Stimulated activated CD4-positive, alpha-beta T cell treated with anti-CD3 and anti-CD28 coated beads, Interleukin-4, amount 100 ng/mL, for 4 hours (primary cell): ENCODE measurements at regions not wholly inside any gene's neighbourhood (a gene's known extent, or its start where the extent isn't known, plus 50 kb on each side); places are given as distances from the start of the nearest gene placed in this dataset.
"Not testable (repeated sequence)": the region's sequence is repeated elsewhere in the genome, so short reads cannot be mapped to it uniquely, and the experiment has no call there.

ENCODE experiments used
- DNase-seq, 2 experiments: peaks; one replicate each; pipeline ENCODE4 v3.0.0-alpha.2; 2020

DNA sequence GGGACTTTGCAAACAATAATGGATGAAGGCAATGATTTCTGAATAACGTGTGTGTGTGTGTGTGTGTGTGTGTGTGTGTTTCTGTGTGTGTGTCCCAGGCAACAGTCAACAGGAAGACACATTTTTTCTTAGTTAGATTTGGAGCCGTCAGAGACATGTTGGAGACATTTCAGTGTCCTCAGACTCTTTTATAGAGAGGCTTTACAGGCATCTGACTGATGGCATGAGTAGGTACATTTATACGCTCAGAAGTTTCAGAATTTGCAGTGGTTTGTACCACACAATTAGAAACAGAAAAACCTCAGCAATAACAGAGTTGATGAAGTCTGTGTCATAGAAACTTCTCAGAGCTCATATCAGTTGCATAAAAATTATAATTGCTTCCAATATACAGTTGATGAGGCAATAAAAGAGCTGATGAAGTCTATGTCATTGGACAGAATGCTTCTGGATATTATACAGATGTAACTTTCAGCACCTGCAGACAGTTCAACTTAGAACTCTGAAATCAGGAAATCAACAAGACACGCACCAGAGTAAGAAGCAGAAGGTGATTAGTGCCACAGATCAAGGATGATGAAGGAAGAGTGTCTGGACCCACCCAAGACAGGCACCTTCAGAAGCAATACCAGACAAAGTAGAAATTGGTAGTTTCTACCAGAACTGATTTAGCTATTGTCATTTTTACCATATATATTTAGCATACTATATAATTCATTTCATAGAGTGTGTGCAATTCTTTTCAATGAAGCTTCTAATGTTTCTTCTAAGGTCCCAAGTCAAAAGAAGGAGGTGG is 104.5 kb upstream of the LYZL1 start:
- DNase-seq, result no peak

DNA sequence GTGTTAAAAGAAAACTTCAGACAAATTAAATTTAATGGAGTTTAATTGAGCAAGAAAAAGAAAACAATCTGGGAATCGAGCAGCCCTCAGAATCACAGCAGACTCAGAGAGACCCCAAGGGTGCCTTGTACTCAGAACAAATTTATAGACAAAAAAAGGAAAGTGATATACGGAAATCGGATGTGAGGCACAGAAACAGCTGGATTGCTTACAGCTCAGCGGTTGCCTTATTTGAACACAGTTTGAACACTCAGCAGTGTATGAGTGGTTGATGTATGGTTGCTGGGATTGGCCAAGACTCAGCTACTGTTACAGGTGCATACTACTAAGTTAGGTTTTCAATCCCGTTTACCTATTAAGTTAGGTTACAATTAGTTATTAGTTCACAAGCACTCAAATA is 103.8 kb upstream of the LYZL1 start:
- no peak for DNase-seq

DNA sequence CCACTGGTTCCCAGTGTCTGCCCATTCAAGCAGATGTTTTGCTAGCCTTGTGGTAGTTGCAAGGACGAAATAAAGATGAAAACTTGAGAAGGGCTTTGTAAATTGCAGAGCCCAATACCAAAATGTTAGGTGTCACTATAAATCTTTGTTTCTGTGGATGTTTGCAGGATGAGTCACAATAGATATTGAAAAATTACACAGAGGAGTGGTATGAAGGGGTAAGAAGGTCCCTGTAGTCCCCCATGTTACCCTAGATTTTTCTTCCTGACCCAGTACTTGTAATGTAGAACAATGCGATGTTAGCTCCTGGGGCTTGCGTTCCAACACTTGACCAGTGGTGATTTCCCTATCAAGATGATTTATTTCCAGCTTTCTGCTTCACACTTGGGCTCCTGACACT is 102.6 kb upstream of the LYZL1 start:
- no peak for DNase-seq

DNA sequence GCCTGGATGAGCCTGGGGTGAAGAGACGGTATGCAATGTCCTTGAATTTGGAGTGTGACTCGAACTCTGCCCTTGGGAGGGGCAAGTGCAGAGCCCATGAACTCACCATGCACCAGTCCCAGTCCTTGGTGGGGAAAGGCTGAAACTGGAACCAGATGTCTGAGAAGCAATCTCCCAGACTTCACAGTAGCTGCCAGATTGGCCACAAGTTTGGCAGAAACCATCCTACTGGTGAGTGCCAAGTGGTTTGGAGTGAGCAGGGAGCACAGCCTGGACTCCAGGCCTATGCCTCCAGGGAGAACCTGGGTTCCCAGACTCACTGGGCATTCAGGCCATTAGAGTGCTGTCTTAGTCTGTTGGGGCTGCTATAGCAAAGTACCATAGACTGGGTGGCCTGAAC is 99.6 kb upstream of the LYZL1 start:
- DNase-seq, result no peak

DNA sequence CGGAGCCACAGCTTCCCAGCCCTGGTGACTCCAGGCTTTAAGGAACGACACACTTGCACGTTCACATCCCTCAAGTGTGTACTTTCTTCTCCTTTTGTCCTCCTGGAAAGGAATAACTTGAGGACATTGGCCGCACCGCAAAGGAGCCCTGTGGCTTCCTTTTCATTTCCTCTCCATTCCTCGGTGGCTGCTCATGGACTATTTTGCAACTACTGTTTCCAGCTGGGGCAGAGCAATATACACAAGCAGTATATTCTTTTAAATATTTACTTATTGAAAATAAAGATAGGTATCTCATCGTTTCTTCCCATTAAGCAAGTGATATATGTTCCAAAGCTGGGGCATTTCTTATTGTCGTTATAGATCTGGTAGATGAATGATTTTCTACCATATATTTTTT is 97.2 kb upstream of the LYZL1 start:
- no peak for DNase-seq

DNA sequence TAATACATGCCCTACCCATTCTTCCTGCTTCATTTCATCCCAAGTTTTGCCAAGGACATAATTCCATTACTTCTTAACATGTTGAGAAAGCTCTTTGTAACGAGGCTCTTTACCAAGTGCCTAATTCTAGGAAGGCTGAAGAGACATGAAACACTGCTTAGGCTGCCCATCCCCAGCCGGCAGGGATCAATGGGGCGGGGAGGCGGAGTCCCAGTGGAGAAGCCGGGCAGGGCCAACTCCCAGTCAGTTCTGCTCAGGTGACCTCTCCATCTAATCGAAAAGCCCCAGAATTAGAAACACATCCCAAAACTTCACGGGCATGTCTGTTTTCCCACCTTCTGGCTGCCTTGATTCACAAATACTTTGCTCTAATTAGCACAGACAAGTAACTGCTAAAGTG is 89.5 kb upstream of the LYZL1 start:
- no peak for DNase-seq

DNA sequence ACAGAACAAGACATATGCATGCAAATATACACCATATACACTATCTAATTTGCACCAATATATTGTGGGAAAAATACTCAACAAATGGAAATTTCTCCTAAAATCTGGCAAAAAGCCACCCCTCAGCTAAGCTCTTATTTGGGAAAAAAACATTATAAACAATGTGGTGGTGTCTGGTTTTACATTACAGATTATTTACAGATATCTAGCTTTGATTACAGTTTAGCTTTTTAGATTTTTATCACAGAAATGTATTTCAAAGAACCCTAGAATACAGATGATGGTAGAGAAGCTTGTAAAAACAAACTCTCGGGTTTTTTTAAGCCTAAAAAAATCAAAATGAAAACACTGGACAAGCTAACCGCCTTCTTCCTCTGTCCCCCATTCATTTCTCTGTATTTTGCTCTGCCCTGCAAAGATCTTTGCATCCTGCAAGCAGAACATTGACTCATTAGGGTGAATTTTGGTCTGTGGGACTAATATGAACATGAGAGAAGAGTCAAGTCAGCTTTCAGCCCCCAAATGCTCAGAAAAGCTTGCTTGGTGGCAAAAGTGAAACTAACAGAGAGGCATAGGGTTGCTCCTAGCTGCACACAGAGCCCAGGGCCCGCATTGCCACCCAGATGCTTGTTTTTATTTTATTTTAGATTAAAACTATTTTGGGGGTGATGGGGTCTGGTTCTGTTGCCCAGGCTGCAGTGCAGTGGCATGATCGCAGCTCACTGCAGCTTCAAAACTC is 88.8 kb upstream of the LYZL1 start:
- no peak for DNase-seq

DNA sequence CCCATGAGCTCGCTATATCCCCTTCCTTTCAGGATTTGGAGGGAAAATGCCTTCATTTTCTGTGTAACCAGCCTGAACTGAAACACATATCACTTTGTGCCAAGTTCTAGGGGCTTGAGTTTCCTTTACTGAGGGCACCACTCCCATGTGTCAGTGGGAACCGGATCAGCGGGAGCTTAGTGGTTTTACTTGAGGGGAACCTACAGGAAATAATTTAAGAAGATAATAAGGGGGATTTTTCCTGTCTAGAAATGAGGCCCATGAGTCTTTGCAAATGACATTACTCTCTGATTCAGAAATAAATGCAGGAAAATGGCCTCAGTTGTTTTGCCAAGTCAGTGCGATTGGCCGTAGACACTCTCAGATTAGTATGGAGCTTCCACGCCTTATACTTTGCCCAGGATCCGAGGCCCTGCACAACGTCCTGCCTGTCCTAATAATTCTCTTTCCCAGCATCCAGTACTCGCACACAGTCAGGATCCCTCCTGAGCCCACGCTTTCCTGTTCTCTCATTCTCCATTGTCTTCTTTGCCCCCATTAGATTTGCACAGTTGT is 86.4 kb upstream of the LYZL1 start:
- DNase-seq, result no peak

DNA sequence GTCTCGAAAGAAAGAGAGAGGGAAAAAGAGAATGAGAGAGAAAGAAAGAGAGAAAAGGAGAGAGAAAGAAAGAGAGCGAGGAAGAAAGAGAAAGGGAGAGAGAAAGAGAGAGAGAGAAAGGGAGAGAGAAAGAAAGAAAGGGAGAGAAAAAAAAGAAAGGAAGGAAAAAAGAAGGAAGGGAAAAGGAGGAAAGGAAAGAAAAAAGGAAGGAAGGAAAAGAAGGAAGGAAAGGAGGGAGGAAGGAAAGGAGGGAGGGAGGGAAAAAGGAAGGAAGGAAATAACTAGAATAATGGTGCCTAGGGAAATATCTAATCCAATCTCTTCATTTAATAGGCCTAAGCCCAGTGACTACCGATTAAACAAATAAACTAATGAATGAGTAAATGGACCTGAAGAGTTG is 85.4 kb upstream of the LYZL1 start:
- DNase-seq, result no peak

DNA sequence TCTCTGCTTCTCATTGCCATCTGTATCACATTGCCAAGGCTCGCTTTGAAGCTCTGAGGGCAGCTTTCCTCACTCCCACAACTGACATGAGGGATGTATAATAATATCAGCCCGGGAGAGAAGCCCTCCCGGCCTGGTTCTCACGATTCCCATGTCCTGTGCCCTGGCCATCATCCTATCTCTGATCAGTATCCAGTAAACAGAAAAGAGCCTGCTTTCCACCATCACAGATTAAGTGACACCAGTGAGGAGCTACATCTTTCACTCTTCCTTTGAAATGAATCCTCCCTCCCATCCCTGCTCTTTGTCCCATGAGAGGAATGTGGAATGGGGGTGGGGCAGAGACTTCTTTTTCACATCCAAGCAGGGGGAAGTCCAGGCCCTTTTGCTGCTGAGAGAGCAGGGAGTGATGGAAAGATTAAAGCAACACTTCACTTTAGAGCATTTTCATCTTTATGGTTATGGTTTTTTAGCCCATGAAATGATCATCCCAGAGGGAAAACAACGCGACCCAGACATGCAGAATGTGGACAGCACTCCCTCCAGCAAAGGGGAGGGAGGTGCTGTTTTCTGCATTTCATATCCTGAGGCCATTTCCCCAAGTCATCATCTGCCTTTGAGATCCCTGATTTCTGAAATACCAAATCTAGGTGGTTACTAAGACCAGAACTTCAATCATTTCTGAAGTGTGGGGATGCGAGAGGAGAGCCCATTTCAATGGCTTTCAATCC is 84.6 kb upstream of the LYZL1 start:
- no peak for DNase-seq

DNA sequence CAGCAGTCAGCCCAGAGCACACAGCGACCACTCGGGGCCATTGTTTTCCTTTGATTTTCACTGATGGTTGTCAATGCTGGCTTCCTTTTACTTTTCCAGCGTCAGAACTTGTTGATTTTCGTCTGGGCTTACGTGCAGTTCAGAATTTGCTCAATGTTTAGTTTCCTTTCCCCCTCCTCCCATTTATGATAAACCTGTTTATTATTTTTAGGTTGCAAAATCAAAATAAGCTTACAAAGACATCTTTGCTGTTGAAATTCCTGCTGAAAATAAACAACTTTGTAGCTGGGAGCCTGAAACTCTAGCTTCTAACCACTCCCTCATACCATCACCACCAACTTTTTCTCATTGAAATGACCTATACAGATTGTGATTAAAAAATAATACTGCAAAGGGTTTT is 83.1 kb upstream of the LYZL1 start:
- DNase-seq, result no peak

DNA sequence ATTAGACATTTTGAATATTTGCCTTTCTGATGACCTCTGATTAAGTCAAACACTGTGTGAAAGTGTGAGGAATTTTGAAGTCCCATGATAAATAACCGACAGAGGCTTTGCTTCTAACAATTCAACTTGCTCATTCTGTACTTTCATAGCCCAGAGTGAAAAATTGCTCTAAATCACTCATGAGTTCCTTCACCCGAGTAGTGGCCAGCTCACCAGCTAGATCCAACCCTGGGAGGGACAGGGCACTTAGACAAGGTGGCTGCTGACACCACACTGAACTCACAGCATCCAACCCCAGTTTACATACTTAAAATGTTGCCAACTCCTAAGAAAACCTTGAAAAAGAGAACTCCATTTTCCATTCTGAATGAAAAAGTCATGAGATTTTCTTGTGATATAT is 80.0 kb upstream of the LYZL1 start:
- no peak for DNase-seq

DNA sequence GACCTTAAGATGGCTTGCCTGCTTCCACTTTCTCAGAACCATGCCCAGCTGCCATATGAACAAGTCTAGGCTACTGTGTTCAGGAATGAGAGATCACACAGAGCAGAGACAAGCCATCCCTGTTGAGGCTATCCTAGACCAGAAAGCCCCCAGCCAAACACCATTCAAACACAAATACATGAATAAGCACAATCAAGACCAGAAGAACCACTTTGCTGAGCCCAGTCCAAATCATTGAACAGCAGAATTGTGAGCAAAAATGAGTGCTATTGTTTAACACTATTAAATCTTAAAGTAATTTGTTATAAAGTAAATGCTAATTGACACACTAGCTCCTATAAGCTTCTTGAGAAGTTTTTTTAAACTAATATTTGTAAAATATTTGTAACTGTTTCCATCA is 79.0 kb upstream of the LYZL1 start:
- DNase-seq, result no peak

DNA sequence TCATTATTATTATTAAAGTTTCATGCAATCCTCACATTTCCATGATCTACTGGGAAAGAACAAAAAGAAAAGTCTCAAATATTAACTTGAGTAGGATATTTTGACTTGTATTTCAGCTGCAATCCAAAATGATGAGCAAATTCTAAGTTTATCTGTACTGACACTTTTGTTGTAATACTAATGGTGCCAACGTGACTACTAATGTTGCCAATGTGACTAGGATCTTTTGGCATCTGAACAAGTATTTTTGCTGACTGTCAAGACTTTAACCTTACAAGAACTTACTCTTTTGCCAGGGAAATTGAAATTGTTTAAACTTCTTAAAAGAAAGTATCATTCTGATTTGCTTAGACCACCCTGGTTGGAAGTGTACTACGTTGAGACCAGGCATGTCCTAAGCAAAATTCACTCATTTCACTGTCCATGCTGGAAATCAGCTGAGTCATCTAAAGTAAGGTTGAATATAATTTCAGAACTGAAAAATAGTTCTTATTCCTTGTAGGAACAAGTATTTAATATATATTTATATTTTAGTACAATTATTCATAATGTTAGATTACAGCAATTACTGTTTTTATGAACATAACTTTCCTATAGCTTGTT is 78.5 kb upstream of the LYZL1 start:
- DNase-seq, result no peak

DNA sequence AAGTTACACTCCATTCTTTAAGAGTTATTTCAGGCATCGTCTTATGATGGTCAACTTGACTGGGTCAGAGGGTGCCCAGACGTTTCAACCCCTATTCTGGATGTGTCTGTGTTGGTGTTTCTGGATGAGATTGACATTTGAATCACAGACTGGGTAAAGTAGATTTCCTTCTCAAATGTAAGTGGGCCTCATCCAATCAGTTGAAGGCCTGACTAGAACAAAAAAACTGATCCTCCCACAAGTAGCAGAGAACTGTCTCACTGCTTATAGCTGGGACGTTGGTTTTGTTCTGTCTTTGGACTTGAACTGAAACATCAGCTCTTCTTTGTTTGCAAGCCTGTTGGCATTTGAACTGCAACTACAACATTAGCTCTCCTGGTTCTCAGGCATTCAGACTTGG is 76.3 kb upstream of the LYZL1 start:
- no peak for DNase-seq

DNA sequence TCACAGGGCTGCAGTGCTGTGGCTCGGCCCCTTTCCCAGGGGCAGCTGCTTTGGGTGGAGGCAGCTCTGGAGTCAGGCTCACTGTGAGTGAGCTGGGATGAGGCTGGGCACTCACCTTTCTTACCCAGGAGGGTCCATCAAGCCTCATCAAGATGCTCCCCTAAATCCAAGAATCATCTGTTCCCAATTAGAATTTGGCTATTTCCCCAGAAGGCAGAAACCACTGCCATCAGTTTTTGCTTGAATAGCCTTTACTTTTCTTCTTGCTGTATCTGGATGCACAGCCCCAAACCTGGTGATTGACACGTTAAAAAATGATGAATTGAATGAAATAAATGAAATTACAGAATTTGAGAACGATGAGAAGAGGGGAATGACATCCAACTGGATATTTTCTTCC is 74.3 kb upstream of the LYZL1 start:
- no peak for DNase-seq

DNA sequence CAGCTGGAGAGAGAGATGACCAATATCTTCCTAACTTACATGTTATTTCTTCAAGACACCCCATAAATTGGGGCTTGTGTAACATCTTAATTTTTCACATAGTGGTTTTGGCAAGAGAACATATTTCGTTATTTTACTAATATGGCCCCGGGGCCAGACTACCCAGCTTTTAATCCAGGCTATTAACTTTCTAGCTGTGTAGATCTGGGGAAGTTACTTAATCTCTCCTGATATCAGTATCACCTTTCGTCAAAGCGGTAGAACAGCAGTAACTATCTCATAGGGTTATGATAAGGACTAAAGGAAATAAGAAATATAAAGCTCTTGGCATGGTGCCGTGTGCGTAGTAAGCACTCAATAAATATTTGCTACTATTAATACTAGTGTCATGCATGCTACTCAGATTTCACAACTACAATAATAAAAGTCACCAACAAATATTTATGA is 71.6 kb upstream of the LYZL1 start:
- no peak for DNase-seq

DNA sequence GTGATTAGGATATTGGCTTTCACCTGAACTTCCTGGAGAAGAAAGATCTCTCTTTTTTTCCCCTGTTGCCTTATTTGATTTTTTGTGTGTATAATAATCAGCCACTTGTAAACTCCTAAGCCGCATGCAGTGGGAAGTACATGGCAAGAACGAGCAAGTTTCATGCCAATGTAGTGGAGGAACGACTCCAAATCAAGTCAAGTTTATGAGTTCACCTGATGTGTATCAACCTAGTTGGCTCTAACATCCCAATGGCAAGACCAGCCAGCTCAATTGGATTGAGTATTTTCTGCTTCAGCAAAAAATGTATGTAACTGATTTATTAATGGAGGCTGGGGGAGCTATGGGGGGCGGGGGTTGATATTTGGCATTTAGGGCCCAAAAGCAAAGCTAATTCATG is 65.5 kb upstream of the LYZL1 start:
- no peak for DNase-seq

DNA sequence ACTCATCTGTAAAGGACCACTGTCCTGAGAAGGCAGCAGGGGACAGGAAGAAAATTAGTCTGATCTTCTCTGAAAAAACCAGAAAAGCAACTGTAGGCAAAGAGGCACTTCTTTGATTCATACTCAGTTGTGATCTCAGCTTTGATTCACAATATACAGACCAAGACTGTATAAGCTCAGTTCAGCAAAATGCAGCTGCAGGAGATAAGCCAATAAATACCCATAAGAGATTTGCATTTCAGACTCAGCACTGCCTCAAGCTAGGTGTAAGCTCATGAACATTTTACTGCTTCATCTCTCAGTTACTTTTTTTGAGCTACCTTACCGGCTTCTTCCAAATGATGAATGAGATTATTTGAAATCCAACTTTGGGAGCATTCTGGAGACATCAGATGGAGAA is 64.2 kb upstream of the LYZL1 start:
- no peak for DNase-seq

DNA sequence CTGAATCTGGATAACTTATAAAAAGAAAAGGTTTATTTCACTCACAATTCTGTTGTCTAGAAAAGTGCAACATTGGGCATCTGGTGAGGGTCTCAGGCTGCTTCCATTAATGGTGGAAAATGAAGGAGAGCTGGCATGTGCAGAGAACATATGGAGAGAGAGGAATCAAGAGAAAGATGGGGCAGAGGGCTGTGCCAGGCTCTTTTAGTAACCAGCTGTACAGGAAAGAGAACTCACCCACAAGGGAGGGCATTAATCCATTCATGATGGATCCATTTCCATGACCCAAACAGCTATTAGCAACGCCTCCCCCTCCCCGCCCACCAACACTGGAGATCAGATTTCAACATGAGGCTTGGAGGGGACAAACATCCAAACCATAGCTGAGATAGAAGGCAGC is 61.7 kb upstream of the LYZL1 start:
- no peak for DNase-seq

DNA sequence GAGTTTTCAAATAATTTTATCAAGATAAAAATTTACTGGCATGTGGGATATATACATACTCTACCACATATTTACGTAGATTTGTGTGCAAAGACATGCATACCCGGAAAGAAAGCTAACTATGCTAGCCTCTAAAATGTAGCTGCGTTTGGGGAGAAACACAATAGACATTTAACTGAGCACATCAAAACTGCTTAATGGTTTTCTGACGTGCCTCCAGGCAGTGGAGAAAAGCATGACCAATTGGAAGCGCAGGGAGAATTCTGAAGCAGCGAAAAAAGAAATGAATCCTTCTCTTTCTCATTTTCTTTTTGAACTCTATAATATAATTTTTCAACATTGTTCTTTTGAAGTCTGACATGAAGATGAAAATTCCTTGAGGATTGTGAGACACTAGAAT is 60.3 kb upstream of the LYZL1 start:
- DNase-seq, result no peak

DNA sequence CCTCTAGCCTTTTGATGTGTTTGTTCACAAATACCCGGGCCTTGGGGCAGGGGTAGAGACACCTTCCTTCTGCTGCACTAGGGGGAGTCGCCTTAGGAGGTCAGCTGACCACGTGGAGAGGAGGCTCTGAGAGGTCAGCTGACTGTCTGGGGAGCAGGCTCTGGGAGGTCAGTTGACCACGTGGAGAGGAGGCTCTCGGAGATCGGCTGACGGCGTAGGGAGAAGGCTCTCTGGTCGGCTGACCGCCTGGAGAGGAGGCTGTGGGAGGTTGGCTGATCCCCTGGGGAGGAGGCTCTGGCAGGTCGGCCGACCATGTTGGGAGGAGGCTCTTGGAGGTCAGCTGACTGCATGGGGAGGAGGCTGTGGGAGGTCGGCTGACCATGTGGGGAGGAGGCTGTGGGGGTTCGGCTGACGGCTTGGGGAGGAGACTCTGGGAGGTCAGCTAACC is 59.6 kb upstream of the LYZL1 start:
- no peak for DNase-seq

DNA sequence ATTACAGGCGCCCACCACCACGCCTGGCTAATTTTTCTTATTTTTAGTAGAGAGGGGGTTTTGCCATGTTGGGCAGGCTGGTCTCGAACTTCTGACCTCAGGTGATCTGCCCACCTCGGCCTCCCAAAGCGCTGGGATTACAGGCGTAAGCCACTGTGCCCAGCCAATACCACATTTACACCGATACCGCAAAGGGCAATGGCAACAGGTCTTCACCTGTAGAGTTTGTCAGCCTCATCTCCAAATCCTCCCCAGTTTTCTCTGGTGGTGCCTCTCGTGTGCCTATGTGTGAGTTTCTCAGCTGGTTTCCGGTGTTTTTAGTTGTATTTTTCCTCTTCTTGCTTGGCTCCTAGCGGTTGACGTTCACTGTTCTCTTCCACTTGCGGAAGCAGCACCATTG is 52.0 kb upstream of the LYZL1 start:
- DNase-seq, result not testable (repeated sequence)
